ENCODE measurements at regions not wholly inside any gene's neighbourhood (a gene's known extent, or its start where the extent isn't known, plus 50 kb on each side); places are given as distances from the start of the nearest gene placed in this dataset.

- DNase-seq (ENCODE audit: low read depth, low spot score): no peak
These were observed 234.0 kb upstream of the CXCL12 start for GRCh38 chr10:44618910-44619309.

- no peak for DNase-seq (ENCODE audit: low read depth, low spot score)
These were observed 234.6 kb upstream of the CXCL12 start for GRCh38 chr10:44619521-44619920.

- no peak for DNase-seq (ENCODE audit: low read depth, low spot score)
These were observed 235.1 kb upstream of the CXCL12 start for GRCh38 chr10:44619975-44620374.

- no peak for DNase-seq (ENCODE audit: low read depth, low spot score)
These were observed 242.9 kb upstream of the CXCL12 start for GRCh38 chr10:44627591-44628354.

GRCh38 chr10:44628921-44629320 is 244.0 kb upstream of the CXCL12 start:
- DNase-seq (ENCODE audit: low read depth, low spot score): peak; percentile 58

- DNase-seq (ENCODE audit: low read depth, low spot score): no peak
These were observed 250.3 kb upstream of the CXCL12 start for GRCh38 chr10:44635176-44635575.

GRCh38 chr10:44636625-44637024 is 251.7 kb upstream of the CXCL12 start:
- no peak for DNase-seq (ENCODE audit: low read depth, low spot score)

GRCh38 chr10:44640429-44640828 is 255.5 kb upstream of the CXCL12 start:
- DNase-seq (ENCODE audit: low read depth, low spot score): no peak

- DNase-seq (ENCODE audit: low read depth, low spot score): no peak
These were observed 262.6 kb upstream of the CXCL12 start for GRCh38 chr10:44647473-44647872.

GRCh38 chr10:44647877-44648542 is 263.1 kb upstream of the CXCL12 start:
- DNase-seq (ENCODE audit: low read depth, low spot score): peak; percentile 37

GRCh38 chr10:44650691-44651661 is 260.2 kb upstream of the TMEM72 start:
- peak; percentile 42 for DNase-seq (ENCODE audit: low read depth, low spot score)

- no peak for DNase-seq (ENCODE audit: low read depth, low spot score)
These were observed 259.3 kb upstream of the TMEM72 start for GRCh38 chr10:44651834-44652233.

- no peak for DNase-seq (ENCODE audit: low read depth, low spot score)
These were observed 251.8 kb upstream of the TMEM72 start for GRCh38 chr10:44659320-44659719.

- peak; percentile 46 for DNase-seq (ENCODE audit: low read depth, low spot score)
These were observed 250.9 kb upstream of the TMEM72 start for GRCh38 chr10:44660271-44660670.

- no peak for DNase-seq (ENCODE audit: low read depth, low spot score)
These were observed 249.1 kb upstream of the TMEM72 start for GRCh38 chr10:44662051-44662450.

GRCh38 chr10:44668336-44668735 is 242.8 kb upstream of the TMEM72 start:
- no peak for DNase-seq (ENCODE audit: low read depth, low spot score)

- DNase-seq (ENCODE audit: low read depth, low spot score): no peak
These were observed 239.8 kb upstream of the TMEM72 start for GRCh38 chr10:44671319-44671718.

- DNase-seq (ENCODE audit: low read depth, low spot score): no peak
These were observed 237.7 kb upstream of the TMEM72 start for GRCh38 chr10:44673245-44673983.

- DNase-seq (ENCODE audit: low read depth, low spot score): peak; percentile 38
These were observed 236.4 kb upstream of the TMEM72 start for GRCh38 chr10:44674536-44675386.

GRCh38 chr10:44675387-44675874 is 235.7 kb upstream of the TMEM72 start:
- DNase-seq (ENCODE audit: low read depth, low spot score): no peak

Data from astrocyte of the hippocampus (primary cell).